ENCODE measurements at regions not wholly inside any gene's neighbourhood (a gene's known extent, or its start where the extent isn't known, plus 50 kb on each side); places are given as distances from the start of the nearest gene placed in this dataset.
"Not testable (repeated sequence)": the region's sequence is repeated elsewhere in the genome, so short reads cannot be mapped to it uniquely, and the experiment has no call there.

- no peak for DNase-seq (ENCODE audit: extremely low read depth in 1 of 2, low read depth in 1 of 2)
These were observed 1602.3 kb downstream of the C4orf33 start for GRCh38 chr4:130698251-130698650.

- DNase-seq (ENCODE audit: extremely low read depth in 1 of 2, low read depth in 1 of 2): no peak
These were observed 1603.1 kb downstream of the C4orf33 start for GRCh38 chr4:130699004-130699403.

- no peak for DNase-seq (ENCODE audit: extremely low read depth in 1 of 2, low read depth in 1 of 2)
These were observed 1607.4 kb downstream of the C4orf33 start for GRCh38 chr4:130703211-130703935.

- DNase-seq (ENCODE audit: extremely low read depth in 1 of 2, low read depth in 1 of 2): no peak
These were observed 1609.1 kb downstream of the C4orf33 start for GRCh38 chr4:130705023-130705422.

GRCh38 chr4:130712038-130712437 lies 1616.1 kb downstream of the C4orf33 start:
- no peak for DNase-seq (ENCODE audit: extremely low read depth in 1 of 2, low read depth in 1 of 2)

- no peak for DNase-seq (ENCODE audit: extremely low read depth in 1 of 2, low read depth in 1 of 2)
These were observed 1618.1 kb downstream of the C4orf33 start for GRCh38 chr4:130714006-130714405.

- DNase-seq (ENCODE audit: extremely low read depth in 1 of 2, low read depth in 1 of 2): no peak
These were observed 1626.4 kb downstream of the C4orf33 start for GRCh38 chr4:130722361-130722760.

GRCh38 chr4:130736436-130737185 lies 1640.7 kb downstream of the C4orf33 start:
- no peak for DNase-seq (ENCODE audit: extremely low read depth in 1 of 2, low read depth in 1 of 2)

- DNase-seq (ENCODE audit: extremely low read depth in 1 of 2, low read depth in 1 of 2): no peak
These were observed 1642.3 kb downstream of the C4orf33 start for GRCh38 chr4:130738233-130738632.

GRCh38 chr4:130747842-130748241 lies 1651.9 kb downstream of the C4orf33 start:
- DNase-seq (ENCODE audit: extremely low read depth in 1 of 2, low read depth in 1 of 2): no peak

- no peak for DNase-seq (ENCODE audit: extremely low read depth in 1 of 2, low read depth in 1 of 2)
These were observed 1658.0 kb downstream of the C4orf33 start for GRCh38 chr4:130753926-130754325.

GRCh38 chr4:130760246-130760645 lies 1664.3 kb downstream of the C4orf33 start:
- DNase-seq (ENCODE audit: extremely low read depth in 1 of 2, low read depth in 1 of 2): no peak

GRCh38 chr4:130767384-130767783 lies 1671.4 kb downstream of the C4orf33 start:
- DNase-seq (ENCODE audit: extremely low read depth in 1 of 2, low read depth in 1 of 2): not testable (repeated sequence)

- not testable (repeated sequence) for DNase-seq (ENCODE audit: extremely low read depth in 1 of 2, low read depth in 1 of 2)
These were observed 1677.0 kb downstream of the C4orf33 start for GRCh38 chr4:130772966-130773365.

- no peak for DNase-seq (ENCODE audit: extremely low read depth in 1 of 2, low read depth in 1 of 2)
These were observed 1712.5 kb downstream of the C4orf33 start for GRCh38 chr4:130808492-130808891.

- no peak for DNase-seq (ENCODE audit: extremely low read depth in 1 of 2, low read depth in 1 of 2)
These were observed 1716.3 kb downstream of the C4orf33 start for GRCh38 chr4:130812117-130812765.

- no peak for DNase-seq (ENCODE audit: extremely low read depth in 1 of 2, low read depth in 1 of 2)
These were observed 1718.9 kb downstream of the C4orf33 start for GRCh38 chr4:130814896-130815295.

GRCh38 chr4:130820448-130820847 lies 1724.5 kb downstream of the C4orf33 start:
- no peak for DNase-seq (ENCODE audit: extremely low read depth in 1 of 2, low read depth in 1 of 2)

- DNase-seq (ENCODE audit: extremely low read depth in 1 of 2, low read depth in 1 of 2): no peak
These were observed 1729.3 kb downstream of the C4orf33 start for GRCh38 chr4:130825284-130825683.

- DNase-seq (ENCODE audit: extremely low read depth in 1 of 2, low read depth in 1 of 2): no peak
These were observed 1754.1 kb downstream of the C4orf33 start for GRCh38 chr4:130850019-130850524.

GRCh38 chr4:130851107-130851506 lies 1755.2 kb downstream of the C4orf33 start:
- no peak for DNase-seq (ENCODE audit: extremely low read depth in 1 of 2, low read depth in 1 of 2)

GRCh38 chr4:130851932-130852331 lies 1756.0 kb downstream of the C4orf33 start:
- no peak for DNase-seq (ENCODE audit: extremely low read depth in 1 of 2, low read depth in 1 of 2)

Measured in activated CD8-positive, alpha-beta memory T cell treated with anti-CD3 and anti-CD28 coated beads for 1 hour (primary cell).